ENCODE measurements at regions not wholly inside any gene's neighbourhood (a gene's known extent, or its start where the extent isn't known, plus 50 kb on each side); places are given as distances from the start of the nearest gene placed in this dataset.

GRCh38 chr5:15137414-15137813 lies 265.8 kb upstream of the ANKH start:
- no peak overlapping the region for H3K4me2 ChIP-seq (ENCODE audit: control insufficient read depth, extremely low read depth, insufficient read depth, low read depth, low read length)
- H3K36me3 ChIP-seq (ENCODE audit: control insufficient read depth in 2 of 2, extremely low read depth in 1 of 2, insufficient read depth in 2 of 2, low read length in 2 of 2) = no peaks in the 10 kb centered on the region
- DNase-seq (ENCODE audit: low read depth, low spot score) = no peak
- no peak overlapping the region for H3K27ac ChIP-seq (ENCODE audit: control insufficient read depth, insufficient read depth, low read length)
- dilution Hi-C loops (cut with MboI; ENCODE audit: extremely low pct_ligation_motif_present, low sequenced_read_pairs) = no loop called here
- no peak for FAIRE-seq
- no peaks in the 10 kb centered on the region for H3K9me3 ChIP-seq (ENCODE audit: control insufficient read depth, low read depth, low read length)
- no peaks in the 10 kb centered on the region for H4K20me1 ChIP-seq (ENCODE audit: control insufficient read depth, extremely low read depth, insufficient read depth, low read length)
- no peaks in the 10 kb centered on the region for H3K27me3 ChIP-seq (ENCODE audit: control insufficient read depth, extremely low read depth, insufficient read depth, low read length)
- no peaks in the 10 kb centered on the region for H3K9me1 ChIP-seq (ENCODE audit: control insufficient read depth, extremely low read depth, insufficient read depth, low read length)
- no peak overlapping the region for H3K4me3 ChIP-seq (ENCODE audit: control insufficient read depth in 2 of 3, extremely low read depth in 1 of 3, insufficient read depth in 2 of 3, low read depth in 1 of 3, low read length in 3 of 3)
- H3K4me1 ChIP-seq (ENCODE audit: control insufficient read depth, extremely low read depth, insufficient read depth, low read length) = no peaks in the 10 kb centered on the region
- TF ChIP-seq EZH2 (IDR thresholded peaks at IDR 0.05; ENCODE audit: low read length) = no peak
- TF ChIP-seq, protein P1, sequence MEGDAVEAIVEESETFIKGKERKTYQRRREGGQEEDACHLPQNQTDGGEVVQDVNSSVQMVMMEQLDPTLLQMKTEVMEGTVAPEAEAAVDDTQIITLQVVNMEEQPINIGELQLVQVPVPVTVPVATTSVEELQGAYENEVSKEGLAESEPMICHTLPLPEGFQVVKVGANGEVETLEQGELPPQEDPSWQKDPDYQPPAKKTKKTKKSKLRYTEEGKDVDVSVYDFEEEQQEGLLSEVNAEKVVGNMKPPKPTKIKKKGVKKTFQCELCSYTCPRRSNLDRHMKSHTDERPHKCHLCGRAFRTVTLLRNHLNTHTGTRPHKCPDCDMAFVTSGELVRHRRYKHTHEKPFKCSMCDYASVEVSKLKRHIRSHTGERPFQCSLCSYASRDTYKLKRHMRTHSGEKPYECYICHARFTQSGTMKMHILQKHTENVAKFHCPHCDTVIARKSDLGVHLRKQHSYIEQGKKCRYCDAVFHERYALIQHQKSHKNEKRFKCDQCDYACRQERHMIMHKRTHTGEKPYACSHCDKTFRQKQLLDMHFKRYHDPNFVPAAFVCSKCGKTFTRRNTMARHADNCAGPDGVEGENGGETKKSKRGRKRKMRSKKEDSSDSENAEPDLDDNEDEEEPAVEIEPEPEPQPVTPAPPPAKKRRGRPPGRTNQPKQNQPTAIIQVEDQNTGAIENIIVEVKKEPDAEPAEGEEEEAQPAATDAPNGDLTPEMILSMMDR (optimal IDR thresholded peaks at IDR 0.05 in 1 of 3, IDR thresholded peaks at IDR 0.05 in 1 of 3, conservative IDR thresholded peaks at IDR 0.05 in 1 of 3; ENCODE audit: extremely low read depth in 1 of 3, insufficient read depth in 2 of 3, low read length in 3 of 3) = no peak
- H3K9ac ChIP-seq (ENCODE audit: control insufficient read depth, extremely low read depth, insufficient read depth, low read length) = no peak overlapping the region
- no peak overlapping the region for H2AFZ ChIP-seq (ENCODE audit: control insufficient read depth, low read length)
- H3K79me2 ChIP-seq (ENCODE audit: control insufficient read depth, insufficient read depth, low read length) = no peaks in the 10 kb centered on the region

DNA sequence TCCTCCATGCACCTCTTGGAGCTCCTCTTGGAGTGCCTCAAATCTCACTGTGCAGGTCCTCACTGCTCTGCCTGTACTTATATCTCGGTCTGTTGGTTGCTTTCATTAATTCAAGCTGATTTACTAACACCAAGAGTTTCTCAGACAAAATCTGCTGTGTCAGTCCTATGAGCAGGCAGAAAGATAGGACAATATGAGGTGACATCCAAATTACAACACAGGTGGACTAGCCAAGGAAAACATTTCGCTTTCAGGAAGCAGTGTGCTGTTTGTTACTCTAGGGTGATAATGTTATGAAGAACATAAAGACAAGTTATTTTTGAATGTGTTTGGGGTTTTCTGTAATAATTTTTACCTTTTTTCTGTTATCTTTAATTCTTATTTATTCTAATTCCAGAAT lies 264.1 kb upstream of the ANKH start:
- Histone ChIP-seq H3K9me1 (ENCODE audit: control insufficient read depth, extremely low read depth, insufficient read depth, low read length) (no peaks in the 10 kb centered on the region), H3K27ac (ENCODE audit: control insufficient read depth, insufficient read depth, low read length) (no peak overlapping the region), H3K79me2 (ENCODE audit: control insufficient read depth, insufficient read depth, low read length) (no peaks in the 10 kb centered on the region), H3K9me3 (ENCODE audit: control insufficient read depth, low read depth, low read length) (no peaks in the 10 kb centered on the region), H4K20me1 (ENCODE audit: control insufficient read depth, extremely low read depth, insufficient read depth, low read length) (no peaks in the 10 kb centered on the region), H3K4me1 (ENCODE audit: control insufficient read depth, extremely low read depth, insufficient read depth, low read length) (no peaks in the 10 kb centered on the region), H2AFZ (ENCODE audit: control insufficient read depth, low read length) (no peak overlapping the region), H3K27me3 (ENCODE audit: control insufficient read depth, extremely low read depth, insufficient read depth, low read length) (no peaks in the 10 kb centered on the region), H3K36me3 (ENCODE audit: control insufficient read depth in 2 of 2, extremely low read depth in 1 of 2, insufficient read depth in 2 of 2, low read length in 2 of 2) (no peaks in the 10 kb centered on the region), H3K4me2 (ENCODE audit: control insufficient read depth, extremely low read depth, insufficient read depth, low read depth, low read length) (no peak overlapping the region), H3K4me3 (ENCODE audit: control insufficient read depth in 2 of 3, extremely low read depth in 1 of 3, insufficient read depth in 2 of 3, low read depth in 1 of 3, low read length in 3 of 3) (no peak overlapping the region), H3K9ac (ENCODE audit: control insufficient read depth, extremely low read depth, insufficient read depth, low read length) (no peak overlapping the region)
- FAIRE-seq = no peak
- TF ChIP-seq, protein P1 (optimal IDR thresholded peaks at IDR 0.05 in 1 of 3, IDR thresholded peaks at IDR 0.05 in 1 of 3, conservative IDR thresholded peaks at IDR 0.05 in 1 of 3; ENCODE audit: extremely low read depth in 1 of 3, insufficient read depth in 2 of 3, low read length in 3 of 3) = no peak
- no peak for TF ChIP-seq EZH2 (IDR thresholded peaks at IDR 0.05; ENCODE audit: low read length)
- dilution Hi-C loops (cut with MboI; ENCODE audit: extremely low pct_ligation_motif_present, low sequenced_read_pairs) = no loop called here
- no peak for DNase-seq (ENCODE audit: low read depth, low spot score)
